ENCODE measurements at regions not wholly inside any gene's neighbourhood (a gene's known extent, or its start where the extent isn't known, plus 50 kb on each side); places are given as distances from the start of the nearest gene placed in this dataset.

DNA sequence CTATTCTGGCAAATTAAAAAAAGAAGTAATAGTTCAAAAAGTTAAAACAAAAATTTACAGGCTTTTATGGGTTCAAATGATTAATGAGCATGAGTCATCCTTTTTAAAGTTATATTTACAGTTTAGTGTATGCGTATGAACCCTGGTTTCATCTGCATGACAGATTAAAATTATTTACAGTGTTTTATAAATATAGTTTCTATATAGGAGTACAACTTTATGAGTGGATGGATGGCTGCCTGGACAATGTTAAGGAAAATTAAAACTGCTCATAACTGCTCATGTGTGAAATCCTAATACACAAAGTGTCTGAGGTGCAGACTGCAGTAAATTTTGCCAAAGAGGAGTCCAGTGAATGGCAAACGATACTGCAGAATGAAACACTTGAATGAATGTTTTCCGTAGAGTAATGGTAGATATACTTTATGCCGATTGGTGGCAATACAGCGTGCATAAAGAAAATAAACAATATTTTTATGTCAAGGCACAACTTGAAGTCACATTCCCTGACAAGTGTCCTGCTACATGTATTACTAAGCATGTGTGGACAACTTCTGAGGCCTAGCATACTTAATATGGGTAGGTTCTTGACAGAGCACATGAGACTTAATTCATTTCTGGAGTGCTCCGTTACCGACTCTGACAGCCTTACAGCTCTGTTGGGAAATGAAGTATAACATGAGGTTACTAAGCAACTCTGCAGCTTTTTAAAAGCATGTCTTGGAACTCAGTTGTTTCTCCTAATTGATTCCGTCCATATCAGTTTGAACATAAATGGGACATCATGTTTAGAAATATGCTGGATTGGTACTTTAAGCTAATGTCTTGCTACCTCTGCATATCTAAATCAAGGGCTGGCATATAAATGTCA, 985.6 kb upstream of the PCDH7 start:
- no peaks in the 10 kb centered on the region for H3K79me2 ChIP-seq (ENCODE audit: insufficient read depth, low read length)
- FAIRE-seq (no peak), DNase-seq (ENCODE audit: low spot score) (no peak), ATAC-seq (no peak)
- peaks cover 59% of the 10 kb centered on the region for H3K9me3 ChIP-seq (ENCODE audit: low read length)
- ChIA-PET CTCF (ENCODE audit: low intra/inter-chr PET ratio, low total read pairs) (no interaction called here), POLR2A (no interaction called here)
- H3K4me2 ChIP-seq (ENCODE audit: low read depth, low read length), result no peak overlapping the region
- H3K4me3 ChIP-seq (replicated peaks in 1 of 3; ENCODE audit: insufficient read depth in 1 of 3, low read depth in 2 of 3, low read length in 3 of 3), result 0 out of 6 replicates have a peak overlapping the region, but pooled peaks of 1 of the 3 experiments have one; percentile 7
- no peak overlapping the region for H2AFZ ChIP-seq (ENCODE audit: low read length)
- intact Hi-C loops (cut with micrococcal nuclease; ENCODE audit: unreplicated experiment) (no loop called here), in situ Hi-C loops (cut with HindIII; ENCODE audit: extremely low pct_ligation_motif_present, low pct_unique_long_range_greater_than_20kb) (no loop called here)
- H3K27ac ChIP-seq (ENCODE audit: extremely low read length, insufficient read depth, low read length), result no peak overlapping the region
- TF ChIP-seq MAFF (IDR thresholded peaks at IDR 0.05; ENCODE audit: low read depth, low read length) (no peak), EHMT2 (IDR thresholded peaks at IDR 0.05; ENCODE audit: borderline replicate concordance, low read depth, low read length) (no peak), HOXA7 (CRISPR knock-in tag; IDR thresholded peaks at IDR 0.05) (no peak), ZNF816 (CRISPR knock-in tag; IDR thresholded peaks at IDR 0.05; ENCODE audit: borderline replicate concordance) (no peak), HNRNPL (IDR thresholded peaks at IDR 0.05; ENCODE audit: low read depth, low read length) (no peak), ZNF569 (CRISPR knock-in tag; IDR thresholded peaks at IDR 0.05; ENCODE audit: borderline replicate concordance) (no peak)
- TF ChIP-seq, protein P1, sequence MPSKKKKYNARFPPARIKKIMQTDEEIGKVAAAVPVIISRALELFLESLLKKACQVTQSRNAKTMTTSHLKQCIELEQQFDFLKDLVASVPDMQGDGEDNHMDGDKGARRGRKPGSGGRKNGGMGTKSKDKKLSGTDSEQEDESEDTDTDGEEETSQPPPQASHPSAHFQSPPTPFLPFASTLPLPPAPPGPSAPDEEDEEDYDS (CRISPR knock-in tag; IDR thresholded peaks at IDR 0.05), result no peak
- WGBS (ENCODE audit: low lambda C conversion rate), result 28% methylated on average over 8 of the region's 8 CpGs
- H4K20me1 ChIP-seq (ENCODE audit: insufficient read depth, low read length), result no peaks in the 10 kb centered on the region
- H3K36me3 ChIP-seq (replicated peaks in 1 of 2; ENCODE audit: control insufficient read depth in 1 of 2, insufficient read depth in 2 of 2, low read length in 2 of 2), result no peaks in the 10 kb centered on the region
- BruUV-seq (replicated peaks), result no TSS peak
- no peak overlapping the region for H3K9ac ChIP-seq (ENCODE audit: insufficient read depth, low read depth, low read length)
- H3K4me1 ChIP-seq (ENCODE audit: insufficient read depth, low read length), result no peaks in the 10 kb centered on the region
- no peaks in the 10 kb centered on the region for H3K27me3 ChIP-seq (ENCODE audit: control insufficient read depth in 1 of 2, insufficient read depth in 2 of 2, low read length in 2 of 2)

DNA sequence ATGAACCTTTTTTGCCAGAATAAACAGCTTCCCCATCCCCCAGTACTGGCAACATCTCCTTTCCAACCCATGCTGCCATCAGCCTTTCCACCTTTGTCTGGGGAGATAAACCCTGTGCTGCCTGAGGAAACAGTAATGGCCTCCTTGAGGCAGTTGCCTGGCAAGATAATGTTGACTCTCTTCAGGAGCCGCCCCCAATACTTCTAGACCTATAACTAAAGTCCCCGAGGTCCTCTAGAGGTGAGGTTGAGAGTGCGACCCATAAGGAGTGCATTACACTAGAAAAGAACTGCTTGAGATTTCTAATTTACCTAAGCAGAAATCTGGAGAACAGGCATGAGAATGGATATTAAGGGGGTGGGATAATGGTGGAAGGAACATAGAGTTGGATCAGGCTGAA, 963.2 kb upstream of the PCDH7 start:
- TF ChIP-seq ZNF850 (CRISPR knock-in tag; conservative IDR thresholded peaks at IDR 0.05) (no peak), ZNF792 (CRISPR knock-in tag; IDR thresholded peaks at IDR 0.05) (no peak)
- TF ChIP-seq, protein P2, sequence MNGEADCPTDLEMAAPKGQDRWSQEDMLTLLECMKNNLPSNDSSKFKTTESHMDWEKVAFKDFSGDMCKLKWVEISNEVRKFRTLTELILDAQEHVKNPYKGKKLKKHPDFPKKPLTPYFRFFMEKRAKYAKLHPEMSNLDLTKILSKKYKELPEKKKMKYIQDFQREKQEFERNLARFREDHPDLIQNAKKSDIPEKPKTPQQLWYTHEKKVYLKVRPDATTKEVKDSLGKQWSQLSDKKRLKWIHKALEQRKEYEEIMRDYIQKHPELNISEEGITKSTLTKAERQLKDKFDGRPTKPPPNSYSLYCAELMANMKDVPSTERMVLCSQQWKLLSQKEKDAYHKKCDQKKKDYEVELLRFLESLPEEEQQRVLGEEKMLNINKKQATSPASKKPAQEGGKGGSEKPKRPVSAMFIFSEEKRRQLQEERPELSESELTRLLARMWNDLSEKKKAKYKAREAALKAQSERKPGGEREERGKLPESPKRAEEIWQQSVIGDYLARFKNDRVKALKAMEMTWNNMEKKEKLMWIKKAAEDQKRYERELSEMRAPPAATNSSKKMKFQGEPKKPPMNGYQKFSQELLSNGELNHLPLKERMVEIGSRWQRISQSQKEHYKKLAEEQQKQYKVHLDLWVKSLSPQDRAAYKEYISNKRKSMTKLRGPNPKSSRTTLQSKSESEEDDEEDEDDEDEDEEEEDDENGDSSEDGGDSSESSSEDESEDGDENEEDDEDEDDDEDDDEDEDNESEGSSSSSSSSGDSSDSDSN (CRISPR knock-in tag; IDR thresholded peaks at IDR 0.05), result no peak
- POLR2A ChIA-PET, result no interaction called here
- in situ Hi-C loops (cut with HindIII; ENCODE audit: extremely low pct_ligation_motif_present, low pct_unique_long_range_greater_than_20kb) (no loop called here), intact Hi-C loops (cut with micrococcal nuclease; ENCODE audit: unreplicated experiment) (no loop called here)
- H3K27ac ChIP-seq (ENCODE audit: extremely low read length, insufficient read depth, low read length), result no peak overlapping the region
- ATAC-seq (no peak), FAIRE-seq (no peak), DNase-seq (ENCODE audit: low spot score) (no peak)
- no peaks in the 10 kb centered on the region for H3K4me1 ChIP-seq (ENCODE audit: insufficient read depth, low read length)
- BruUV-seq (replicated peaks), result no TSS peak
- H4K20me1 ChIP-seq (ENCODE audit: insufficient read depth, low read length), result no peaks in the 10 kb centered on the region
- H3K9ac ChIP-seq (ENCODE audit: insufficient read depth, low read depth, low read length), result no peak overlapping the region
- CTCF ChIA-PET (ENCODE audit: low intra/inter-chr PET ratio, low total read pairs), result no interaction called here
- H3K79me2 ChIP-seq (ENCODE audit: insufficient read depth, low read length), result no peaks in the 10 kb centered on the region
- H3K4me2 ChIP-seq (ENCODE audit: low read depth, low read length), result no peak overlapping the region
- no peak overlapping the region for H3K4me3 ChIP-seq (replicated peaks in 1 of 3; ENCODE audit: insufficient read depth in 1 of 3, low read depth in 2 of 3, low read length in 3 of 3)
- H3K36me3 ChIP-seq (replicated peaks in 1 of 2; ENCODE audit: control insufficient read depth in 1 of 2, insufficient read depth in 2 of 2, low read length in 2 of 2), result no peaks in the 10 kb centered on the region
- H2AFZ ChIP-seq (ENCODE audit: low read length), result no peak overlapping the region
- no peaks in the 10 kb centered on the region for H3K27me3 ChIP-seq (ENCODE audit: control insufficient read depth in 1 of 2, insufficient read depth in 2 of 2, low read length in 2 of 2)
- H3K9me3 ChIP-seq (ENCODE audit: low read length), result peaks cover 76% of the 10 kb centered on the region
- WGBS (ENCODE audit: low lambda C conversion rate), result 38% methylated on average over 3 of the region's 3 CpGs
